ENCODE measurements at regions not wholly inside any gene's neighbourhood (a gene's known extent, or its start where the extent isn't known, plus 50 kb on each side); places are given as distances from the start of the nearest gene placed in this dataset.
A peak's percentile ranks its signal among the peaks of the same experiment; 100 is the strongest.
"Not testable (repeated sequence)": the region's sequence is repeated elsewhere in the genome, so short reads cannot be mapped to it uniquely, and the experiment has no call there.

DNA sequence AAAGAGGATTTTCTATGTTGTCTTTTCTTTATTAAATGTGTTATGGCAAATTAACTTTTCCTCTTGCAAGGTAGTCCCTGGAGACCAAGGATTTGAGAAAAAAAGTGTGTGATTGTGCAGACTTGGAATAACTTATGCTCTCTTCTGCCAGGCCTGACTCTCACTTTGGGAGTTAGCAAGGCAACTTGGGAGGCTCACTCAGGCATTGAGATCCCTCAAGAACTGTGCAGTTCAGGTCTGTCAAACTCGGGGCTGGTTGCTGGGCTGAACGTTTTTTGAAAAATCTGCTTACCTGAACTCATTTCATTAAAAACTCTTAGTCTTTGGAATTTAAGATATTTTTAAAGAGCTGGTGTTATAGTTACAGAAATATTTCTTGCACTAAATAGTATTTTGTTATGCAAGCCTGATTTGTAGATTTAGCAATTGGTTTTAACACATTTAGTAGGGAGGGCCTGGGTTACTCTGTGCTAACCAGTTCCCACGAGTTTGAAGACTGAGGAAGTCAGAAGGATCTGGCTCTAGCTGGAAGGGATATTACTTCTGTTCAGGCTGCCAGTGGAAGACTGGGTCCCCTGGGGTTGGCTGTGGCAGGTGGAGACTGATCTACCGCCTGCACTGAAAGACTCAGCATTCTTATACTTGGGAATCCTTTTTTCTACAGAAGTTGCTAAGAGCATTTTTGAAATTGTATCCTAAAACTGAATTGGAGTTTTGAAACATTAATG lies 150.4 kb upstream of the PCSK5 start:
- no peak for DNase-seq

DNA sequence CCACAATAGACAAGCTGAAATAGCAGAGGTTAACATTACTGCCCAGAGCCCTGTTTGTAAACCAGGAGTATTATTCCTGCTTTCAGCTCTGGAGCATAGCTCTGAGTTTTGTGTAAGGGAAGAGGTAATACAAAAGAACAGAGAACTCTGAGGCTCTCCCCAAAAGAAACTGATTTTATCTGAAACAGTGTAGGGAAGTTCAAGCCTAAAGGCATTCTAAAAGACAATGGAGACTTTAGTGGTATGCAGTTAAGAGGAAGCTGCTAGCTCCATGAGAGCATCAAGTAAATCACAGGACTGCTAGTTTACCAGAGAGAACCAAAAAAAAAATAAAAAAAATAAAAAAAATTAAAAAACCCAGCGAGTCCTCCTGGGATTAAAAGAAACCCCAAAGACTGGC lies 146.6 kb upstream of the PCSK5 start:
- no peak for DNase-seq

DNA sequence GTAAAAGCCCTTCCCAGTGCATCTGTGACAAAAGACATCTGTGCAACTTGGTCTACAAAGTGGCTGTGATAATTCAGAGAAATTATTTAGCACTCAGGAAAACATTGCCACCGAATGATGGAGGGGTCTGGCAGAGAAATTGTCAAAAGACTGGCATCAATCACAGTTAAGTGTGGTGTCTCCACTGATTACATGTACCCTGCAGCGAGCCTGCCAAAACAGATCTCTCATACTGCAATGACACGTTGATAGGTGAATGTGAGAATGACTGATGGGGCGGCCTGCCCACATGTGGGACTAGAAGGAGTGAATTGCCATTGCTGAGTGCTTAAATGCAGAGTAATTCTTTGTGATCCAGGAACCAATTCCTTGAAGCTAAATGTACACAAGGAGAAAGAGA lies 136.4 kb upstream of the PCSK5 start:
- no peak for DNase-seq

DNA sequence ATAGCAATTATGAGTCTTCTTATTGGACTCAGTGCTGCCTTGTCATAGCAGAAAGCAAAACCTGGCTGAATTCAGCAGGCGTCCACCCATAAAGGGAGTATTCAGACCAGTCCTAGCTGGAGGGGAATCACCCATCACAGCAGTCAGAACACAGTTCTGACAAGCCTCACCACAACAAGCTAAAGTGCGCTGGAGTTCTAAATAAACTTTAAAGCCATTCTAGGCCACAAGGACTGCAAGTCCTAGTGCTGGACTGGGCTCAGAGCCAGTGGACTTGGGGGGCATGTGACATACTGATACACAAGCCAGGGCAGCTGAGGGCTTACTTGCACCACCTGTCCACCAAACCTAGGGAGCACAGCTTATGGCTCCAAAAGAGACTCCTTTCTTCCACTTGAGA lies 115.3 kb upstream of the PCSK5 start:
- DNase-seq: no peak

DNA sequence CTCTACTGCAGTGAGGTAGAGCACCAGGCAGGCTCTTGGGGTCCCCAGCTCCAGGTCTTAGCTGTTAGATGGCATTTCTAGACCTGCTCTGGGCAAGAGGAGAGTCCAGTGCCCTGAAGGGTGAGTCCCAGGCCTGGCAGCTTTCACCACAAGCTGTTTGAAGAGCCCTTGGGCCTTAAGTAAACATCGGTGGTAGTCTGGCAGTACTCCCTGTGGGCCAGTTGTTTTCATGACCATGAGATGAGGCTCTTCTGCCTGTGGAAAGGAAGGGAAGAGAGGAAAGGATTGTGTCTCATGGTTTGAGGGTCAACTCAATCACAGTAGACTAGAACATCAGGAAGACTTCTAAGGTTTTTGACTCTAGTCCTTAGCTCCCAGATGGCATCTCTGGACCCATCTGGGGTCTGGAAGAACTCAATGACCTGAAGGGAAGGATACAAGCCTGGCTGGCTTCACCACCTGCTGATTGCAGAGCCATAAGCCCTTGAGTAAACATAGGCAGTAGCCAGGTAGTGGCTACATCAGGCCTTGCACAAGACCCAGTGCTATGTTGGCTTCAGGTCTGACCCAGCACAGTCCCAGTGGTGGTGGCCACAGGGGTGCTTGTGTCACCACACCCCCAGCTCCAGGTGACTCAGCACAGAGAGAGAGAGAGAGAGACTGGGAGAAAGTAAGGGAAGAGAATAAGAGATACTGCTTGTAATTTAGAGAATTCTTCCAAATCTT lies 114.3 kb upstream of the PCSK5 start:
- no peak for DNase-seq

DNA sequence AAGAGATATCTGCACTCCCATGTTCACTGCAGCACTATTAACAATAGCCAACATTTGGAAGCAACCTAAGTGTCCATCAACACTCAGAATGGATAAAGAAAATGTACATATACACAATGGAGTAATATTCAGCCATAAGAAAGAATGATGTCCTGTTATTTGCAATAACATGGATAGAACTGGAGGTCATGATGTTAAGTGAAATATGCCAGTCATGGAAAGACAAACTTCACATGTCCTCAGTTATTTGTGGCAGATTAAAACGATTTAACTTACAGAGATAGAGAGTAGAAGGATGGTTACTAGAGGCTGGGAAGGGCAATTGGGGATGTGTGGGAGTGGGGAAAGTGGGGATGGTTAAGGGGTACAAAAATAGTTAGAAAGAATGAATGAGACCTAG lies 110.3 kb upstream of the PCSK5 start:
- no peak for DNase-seq

DNA sequence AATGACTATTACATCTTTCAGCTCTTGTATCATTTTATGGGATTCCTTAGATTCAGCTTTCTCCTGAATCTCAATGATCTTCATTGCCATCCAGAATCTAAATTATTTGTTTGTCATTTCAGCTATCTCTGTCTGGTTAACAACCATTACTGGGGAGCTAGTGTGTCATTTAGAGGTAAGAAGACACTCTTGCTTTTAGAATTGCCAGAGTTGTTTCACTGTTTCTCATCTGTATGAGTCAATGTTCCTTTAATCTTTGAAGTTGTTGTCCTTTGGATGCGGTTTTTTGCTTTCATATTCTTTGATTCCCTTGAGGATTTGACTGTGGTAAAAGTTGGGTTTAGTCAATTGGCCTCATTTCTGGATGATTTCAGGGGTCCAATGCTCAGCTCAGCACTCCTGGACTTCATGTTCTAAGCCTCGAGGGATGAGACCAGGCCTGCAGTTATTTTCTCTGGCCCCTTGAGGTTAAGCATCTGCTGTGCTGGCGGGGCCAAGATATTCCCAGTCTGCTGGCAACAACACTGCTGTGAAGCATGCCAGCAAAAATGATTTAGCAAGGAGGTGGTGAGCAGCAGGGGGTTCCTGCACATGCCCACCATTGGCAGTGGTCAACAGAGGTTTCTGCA lies 102.4 kb upstream of the PCSK5 start:
- DNase-seq: peak in 1 of 56 donors; percentile 1

DNA sequence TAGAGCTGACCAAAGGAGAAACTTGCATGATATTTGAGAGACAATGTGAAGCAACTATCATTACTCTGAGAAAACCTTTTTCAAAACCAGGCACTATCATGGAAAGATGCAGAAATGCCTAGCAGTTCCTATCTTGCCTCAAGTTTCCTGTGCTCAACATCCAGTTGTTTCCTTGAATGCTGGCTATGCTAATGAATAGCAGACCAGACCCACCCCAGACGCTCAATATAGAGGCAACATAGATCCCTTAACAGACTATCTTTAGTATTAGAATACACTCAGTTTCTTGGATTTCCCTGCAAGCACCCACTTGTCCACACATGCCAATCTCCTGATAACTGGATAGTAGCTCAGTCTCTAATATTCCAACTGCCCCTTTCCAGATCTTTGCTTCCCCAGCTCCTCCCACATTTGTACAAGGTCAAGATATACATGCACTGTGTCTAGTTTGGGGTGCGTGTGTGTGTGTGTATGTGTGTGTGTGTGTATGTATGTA lies 93.3 kb upstream of the PCSK5 start:
- DNase-seq: no peak

DNA sequence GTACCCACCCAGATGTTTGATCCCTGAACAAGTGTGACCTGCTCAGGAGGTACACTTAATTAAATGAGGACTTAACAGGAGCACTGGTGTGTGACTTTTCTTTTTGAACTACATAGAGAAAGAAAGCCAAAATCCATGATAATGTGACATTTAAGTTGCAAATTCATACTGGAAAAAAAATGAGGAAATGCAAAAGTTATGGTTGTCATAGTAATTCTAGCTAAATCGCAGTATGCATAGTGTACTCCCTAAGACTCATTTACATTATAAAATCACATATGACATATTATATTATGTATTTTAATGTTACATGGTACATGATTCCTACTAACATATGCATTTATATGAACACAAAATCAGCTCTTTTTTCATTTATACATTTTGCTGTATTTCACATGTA lies 92.0 kb upstream of the PCSK5 start:
- no peak for DNase-seq

DNA sequence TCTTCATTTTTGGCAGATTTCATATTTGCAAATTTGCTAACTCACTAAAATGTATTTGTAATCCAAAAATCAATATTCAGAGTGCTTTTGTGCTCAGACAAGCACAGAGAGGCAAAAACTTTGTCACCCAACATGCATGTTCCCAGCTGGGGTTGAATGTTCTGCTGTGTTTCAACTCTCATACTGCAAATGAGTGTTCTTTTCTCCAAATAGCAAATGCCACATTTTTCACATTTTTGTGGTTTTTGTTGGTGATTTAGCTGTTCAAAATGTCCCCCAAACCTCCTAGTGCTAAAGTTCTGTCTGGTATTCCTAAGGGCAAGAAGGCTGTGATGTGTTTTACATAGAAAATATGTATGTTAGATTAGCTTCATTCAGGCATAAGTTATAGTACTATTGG lies 87.3 kb upstream of the PCSK5 start:
- DNase-seq: no peak

DNA sequence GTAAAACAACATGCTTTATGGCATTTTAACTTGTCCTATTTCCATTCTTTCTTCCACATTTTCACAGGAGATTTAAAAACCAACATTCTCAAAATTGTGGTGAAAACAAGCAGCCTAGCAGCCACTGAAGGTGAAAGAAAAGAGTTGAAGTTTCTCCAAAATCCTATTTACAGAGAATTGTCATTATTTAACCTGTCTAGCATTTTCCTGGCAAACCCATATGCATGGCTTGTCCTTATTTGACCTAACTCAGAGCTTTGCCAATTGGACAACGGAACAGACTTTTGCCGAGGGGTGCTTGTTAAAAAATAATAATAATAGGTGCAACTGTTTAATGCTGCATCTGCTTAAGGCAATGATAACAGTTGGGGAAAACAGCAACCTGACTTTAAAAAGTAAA lies 80.4 kb upstream of the PCSK5 start:
- no peak for DNase-seq

DNA sequence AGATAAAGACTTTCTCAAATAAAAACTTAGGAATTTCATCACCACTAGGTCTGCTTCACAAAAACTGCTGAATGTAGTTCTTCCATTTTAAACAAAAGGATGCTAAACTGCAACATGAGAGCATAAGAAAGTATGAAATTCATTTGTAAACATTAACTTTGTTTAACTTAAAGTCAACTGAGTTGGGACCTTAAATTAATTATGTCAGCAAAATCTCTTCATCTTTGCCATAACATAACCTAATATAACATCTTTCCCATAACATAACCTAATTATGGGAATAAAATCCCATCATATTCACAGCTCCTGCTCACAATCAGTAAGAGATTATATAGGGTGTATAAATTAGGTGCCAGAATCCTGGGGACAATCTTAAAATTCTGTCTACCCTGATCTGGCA lies 78.8 kb upstream of the PCSK5 start:
- no peak for DNase-seq

DNA sequence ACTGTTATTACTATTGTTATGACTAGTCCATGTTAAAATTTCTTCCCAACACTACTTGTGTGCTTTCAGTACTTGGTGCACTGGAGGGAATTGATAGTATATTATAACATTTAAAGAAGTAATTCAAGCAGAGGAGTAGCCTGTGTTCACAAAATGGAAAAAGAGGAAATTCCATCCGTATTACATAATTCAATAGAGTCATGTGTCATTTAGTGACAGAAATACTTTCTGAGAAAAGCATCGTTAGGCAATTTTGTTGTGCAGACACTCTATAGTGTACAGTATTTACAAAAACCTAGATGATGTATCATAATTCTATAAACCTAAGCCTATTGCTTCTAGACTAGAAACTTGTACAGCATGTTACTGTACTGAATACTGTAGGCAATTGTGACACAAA lies 78.3 kb upstream of the PCSK5 start:
- no peak for DNase-seq

DNA sequence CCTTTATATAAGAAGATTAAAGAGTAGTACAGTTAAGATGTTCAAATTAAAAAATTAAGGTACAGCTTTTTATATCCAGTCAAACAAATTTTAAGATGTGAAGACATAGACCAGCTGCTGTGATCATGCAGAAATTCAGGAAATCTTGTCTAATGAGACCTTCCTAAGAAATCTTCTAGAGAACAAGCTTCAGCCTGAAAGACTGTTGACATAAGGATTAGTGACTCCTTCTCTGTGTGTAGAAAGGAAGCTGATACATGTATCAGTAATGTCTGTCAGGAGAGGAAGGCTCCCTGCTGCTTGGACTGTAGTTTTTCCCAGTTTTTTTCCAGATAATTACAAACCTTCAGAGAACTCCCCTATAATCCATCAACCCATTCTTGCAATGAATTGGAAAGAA lies 75.8 kb upstream of the PCSK5 start:
- DNase-seq: no peak

DNA sequence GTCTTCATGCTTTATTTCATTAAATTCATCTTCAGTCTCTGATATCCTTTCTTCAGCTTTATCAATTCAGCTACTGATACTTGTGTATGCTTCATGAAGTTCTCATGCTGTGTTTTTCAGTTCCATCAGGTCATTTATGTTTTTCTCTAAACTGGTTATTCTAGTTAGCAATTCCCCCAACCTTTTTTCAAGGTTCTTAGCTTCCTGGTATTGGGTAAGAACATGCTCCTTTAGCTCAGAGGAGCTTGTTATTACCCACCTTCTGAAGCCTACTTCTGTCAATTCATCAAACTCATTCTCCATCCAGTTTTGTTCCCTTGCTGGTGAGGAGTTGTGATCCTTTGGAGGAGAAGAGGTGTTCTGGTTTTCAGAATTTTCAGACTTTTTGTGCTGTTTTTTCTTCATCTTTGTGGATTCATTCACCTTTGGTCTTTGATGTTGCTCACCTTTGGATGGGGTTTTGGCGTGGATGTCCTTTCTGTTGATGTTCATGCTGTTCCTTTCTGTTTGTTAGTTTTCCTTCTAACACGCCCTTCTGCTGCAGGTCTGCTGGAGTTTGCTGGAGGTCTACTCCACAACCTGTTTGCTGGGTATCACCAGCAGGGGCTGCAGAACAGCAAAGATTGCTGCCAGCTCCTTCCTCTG lies 69.9 kb upstream of the PCSK5 start:
- DNase-seq: not testable (repeated sequence)

DNA sequence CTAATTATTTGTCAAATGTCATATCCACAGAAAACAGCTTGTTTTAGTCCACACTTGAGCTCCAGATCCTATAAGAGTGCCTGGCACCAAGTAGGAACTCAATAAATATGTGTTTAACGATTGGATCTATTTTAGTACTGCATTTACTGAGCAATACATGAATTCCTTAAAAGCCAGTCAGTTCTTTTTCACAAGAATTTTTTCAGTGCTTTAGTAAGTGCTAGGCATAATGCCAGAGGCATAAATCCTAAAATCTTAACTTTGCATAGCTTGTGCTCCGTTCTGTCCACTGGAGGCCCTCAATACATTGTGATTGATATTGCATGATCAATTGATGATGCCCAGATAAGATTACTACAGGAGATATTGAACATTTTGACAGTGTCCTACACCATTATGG lies 67.3 kb upstream of the PCSK5 start:
- no peak for DNase-seq

DNA sequence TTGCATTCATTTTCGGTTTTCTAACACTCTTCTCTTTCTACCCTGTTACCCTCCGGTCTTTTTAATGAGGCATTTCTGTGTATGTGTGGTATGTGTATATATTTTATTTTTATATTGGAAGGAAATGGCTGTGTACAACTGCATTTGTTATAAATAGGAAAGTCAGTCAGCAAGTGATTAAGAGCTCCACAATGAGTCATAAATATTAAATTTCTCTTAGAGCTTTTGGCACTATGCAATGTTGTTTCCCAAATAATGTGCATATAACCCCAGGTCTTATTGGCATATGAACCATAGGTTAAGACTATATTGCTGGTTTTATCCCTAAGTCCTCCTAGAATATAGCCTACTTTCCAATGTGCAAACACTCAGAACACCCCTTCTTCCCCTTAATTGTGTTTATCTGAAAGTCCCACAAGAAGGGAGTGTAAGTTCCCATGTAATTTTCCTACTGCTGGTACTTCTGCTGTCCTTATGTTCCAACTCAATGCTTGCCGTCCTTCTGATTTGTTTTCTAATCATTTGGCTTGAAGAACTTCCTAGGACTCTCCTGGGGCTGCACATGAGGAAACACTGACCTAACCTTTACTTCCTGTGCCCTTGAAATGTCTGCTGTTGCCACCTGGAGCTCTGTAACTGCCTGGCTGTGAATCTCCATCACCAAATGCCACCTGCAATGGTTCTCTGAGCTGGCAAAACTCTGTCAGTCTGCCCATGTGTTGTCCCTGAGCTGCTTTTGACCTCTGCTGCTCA lies 65.5 kb upstream of the PCSK5 start:
- no peak for DNase-seq

DNA sequence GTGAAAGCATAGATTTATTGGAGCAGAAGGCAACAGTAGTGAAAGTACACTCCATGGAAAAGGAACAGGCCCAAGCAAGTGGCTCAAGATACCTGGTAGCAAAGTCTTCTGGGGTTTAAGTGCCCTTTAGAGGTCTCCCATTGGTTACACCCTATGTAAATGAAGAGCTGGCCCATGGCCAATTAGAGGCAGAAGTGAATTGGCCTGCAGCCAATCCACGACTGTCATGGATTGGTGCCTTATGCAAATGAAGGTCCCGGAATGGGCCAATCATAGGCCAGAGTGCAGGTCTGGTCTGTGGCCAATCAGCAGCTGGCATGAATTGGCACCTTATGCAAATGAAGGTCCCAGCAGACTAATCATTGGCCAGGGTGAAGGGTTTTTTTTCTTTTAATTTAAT lies 64.2 kb upstream of the PCSK5 start:
- DNase-seq: peak in 1 of 56 donors; percentile 59

DNA sequence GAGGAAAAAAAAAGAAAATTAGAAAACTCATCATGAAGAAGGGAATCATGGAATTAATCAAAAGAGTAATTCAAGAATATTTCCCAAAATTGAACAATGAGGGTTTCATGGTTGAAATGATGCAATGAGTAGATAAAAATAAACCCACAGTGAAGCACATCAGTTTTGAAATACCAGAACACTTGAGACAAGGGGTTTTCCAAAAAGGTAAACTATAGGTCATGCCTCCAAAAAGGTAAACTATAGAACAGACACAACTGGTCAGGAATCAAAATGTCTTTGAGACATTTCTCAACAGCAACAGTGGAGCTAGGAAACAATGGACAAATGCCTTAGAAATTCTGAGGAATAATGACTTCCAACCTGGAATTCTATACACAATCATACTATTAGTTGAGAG lies 60.2 kb upstream of the PCSK5 start:
- DNase-seq: no peak

DNA sequence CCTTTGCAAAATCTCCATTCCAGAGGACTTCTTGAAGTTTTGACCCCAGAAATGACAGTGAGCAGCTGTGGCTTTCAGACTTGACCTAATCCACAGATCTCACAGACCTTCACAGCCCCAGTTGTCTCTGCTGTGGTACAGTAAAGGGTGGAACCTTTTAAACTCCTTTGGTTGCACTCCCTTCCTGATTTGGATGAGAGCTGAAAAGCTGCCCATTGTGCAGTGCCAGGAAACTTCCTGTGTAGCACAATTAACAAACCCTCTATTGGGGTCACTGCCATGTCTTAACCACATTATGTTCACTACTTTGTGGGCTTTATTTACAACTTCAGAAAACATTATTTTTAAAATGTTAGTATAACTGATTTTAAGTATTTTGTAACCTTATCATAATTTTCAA lies 56.7 kb upstream of the PCSK5 start:
- DNase-seq: peak in 5 of 56 donors; percentile 1 to 5 (median 3)

DNA sequence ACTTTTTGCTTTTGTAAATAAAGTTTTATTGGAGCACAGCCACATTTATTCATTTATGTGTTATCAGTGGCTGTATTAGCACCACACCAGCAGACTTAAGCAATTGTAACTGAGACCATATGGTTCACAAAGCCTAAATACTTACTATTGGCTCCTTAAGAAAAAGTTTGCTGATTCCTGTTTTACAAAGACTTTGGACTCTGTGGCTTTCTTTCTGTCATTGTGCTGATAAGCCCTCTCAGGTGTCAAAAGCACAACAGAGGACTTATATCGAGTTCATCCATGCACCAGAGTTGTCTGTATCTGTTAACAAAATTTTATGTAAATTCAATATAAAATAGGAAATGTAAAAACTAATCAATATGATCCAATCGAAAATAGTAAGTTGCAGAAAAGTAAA lies 55.6 kb upstream of the PCSK5 start:
- no peak for DNase-seq
